Osteocyte (in vitro differentiated cells): ENCODE measurements at regions not wholly inside any gene's neighbourhood (a gene's known extent, or its start where the extent isn't known, plus 50 kb on each side); places are given as distances from the start of the nearest gene placed in this dataset.

Source experiments
- DNase-seq: peaks from one replicate; pipeline ENCODE4 v3.0.0; 2021; ENCODE audit warnings: mixed read lengths; ENCODE audit not compliant: unreplicated experiment; ENCODE audit errors: extremely low spot score
- H3K27ac Mint-ChIP-seq: one replicate; pipeline ENCODE4 v1.8.0; 2021; ENCODE audit warnings: mild to moderate bottlenecking, mixed read lengths; ENCODE audit not compliant: unreplicated experiment
- H3K27me3 Mint-ChIP-seq: one replicate; pipeline ENCODE4 v1.8.0; 2021; ENCODE audit warnings: mixed read lengths; ENCODE audit not compliant: unreplicated experiment
- H3K36me3 Mint-ChIP-seq: one replicate; pipeline ENCODE4 v1.8.0; 2021; ENCODE audit warnings: mixed read lengths; ENCODE audit not compliant: unreplicated experiment
- H3K4me1 Mint-ChIP-seq: one replicate; pipeline ENCODE4 v1.8.0; 2021; ENCODE audit warnings: mixed read lengths; ENCODE audit not compliant: unreplicated experiment
- H3K4me3 Mint-ChIP-seq: one replicate; pipeline ENCODE4 v1.8.0; 2021; ENCODE audit warnings: mild to moderate bottlenecking, moderate library complexity, mixed read lengths; ENCODE audit not compliant: unreplicated experiment
- H3K9me3 Mint-ChIP-seq: one replicate; pipeline ENCODE4 v1.8.0; 2021; ENCODE audit warnings: mixed read lengths; ENCODE audit not compliant: unreplicated experiment
- TF ChIP-seq, protein P1 (sequence below): fragments of 200-600 bp; sonication (generic); IDR thresholded peaks from 2 replicates; pipeline ENCODE4 v1.5.0; 2021; ENCODE audit warnings: antibody characterized with exemption, mild to moderate bottlenecking, moderate library complexity

DNA sequence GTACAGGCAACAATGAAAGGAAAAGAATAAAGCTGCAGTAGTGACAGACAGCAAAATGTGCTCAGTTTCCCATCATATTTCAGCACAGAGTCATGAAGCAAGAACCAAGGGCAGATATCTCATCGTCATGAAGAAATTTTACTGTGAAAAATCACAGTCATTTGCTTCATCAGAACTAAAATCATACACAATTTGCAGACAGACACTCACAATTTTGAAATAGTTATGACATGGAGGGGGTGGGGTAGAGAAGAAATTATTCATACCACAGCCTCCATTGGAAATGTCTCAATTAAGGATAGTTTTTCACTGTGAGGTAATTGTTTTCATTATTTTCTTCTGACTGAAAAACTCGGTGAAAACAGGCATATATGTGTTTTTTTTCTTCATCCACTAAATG, 78.8 kb upstream of the CNTN3 start:
- TF ChIP-seq, protein P1, sequence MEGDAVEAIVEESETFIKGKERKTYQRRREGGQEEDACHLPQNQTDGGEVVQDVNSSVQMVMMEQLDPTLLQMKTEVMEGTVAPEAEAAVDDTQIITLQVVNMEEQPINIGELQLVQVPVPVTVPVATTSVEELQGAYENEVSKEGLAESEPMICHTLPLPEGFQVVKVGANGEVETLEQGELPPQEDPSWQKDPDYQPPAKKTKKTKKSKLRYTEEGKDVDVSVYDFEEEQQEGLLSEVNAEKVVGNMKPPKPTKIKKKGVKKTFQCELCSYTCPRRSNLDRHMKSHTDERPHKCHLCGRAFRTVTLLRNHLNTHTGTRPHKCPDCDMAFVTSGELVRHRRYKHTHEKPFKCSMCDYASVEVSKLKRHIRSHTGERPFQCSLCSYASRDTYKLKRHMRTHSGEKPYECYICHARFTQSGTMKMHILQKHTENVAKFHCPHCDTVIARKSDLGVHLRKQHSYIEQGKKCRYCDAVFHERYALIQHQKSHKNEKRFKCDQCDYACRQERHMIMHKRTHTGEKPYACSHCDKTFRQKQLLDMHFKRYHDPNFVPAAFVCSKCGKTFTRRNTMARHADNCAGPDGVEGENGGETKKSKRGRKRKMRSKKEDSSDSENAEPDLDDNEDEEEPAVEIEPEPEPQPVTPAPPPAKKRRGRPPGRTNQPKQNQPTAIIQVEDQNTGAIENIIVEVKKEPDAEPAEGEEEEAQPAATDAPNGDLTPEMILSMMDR = no peak
- no peak overlapping the region for H3K4me3 Mint-ChIP-seq
- no peak overlapping the region for H3K27ac Mint-ChIP-seq
- H3K27me3 Mint-ChIP-seq = no peaks in the 10 kb centered on the region
- no peaks in the 10 kb centered on the region for H3K36me3 Mint-ChIP-seq
- no peaks in the 10 kb centered on the region for H3K4me1 Mint-ChIP-seq
- H3K9me3 Mint-ChIP-seq = no peaks in the 10 kb centered on the region
- DNase-seq = no peak

GRCh38 chr3:74691946-74692345, 77.5 kb upstream of the CNTN3 start:
- Mint-ChIP-seq H3K27ac (no peak overlapping the region), H3K4me3 (no peak overlapping the region), H3K4me1 (no peaks in the 10 kb centered on the region), H3K36me3 (no peaks in the 10 kb centered on the region), H3K27me3 (no peaks in the 10 kb centered on the region), H3K9me3 (no peaks in the 10 kb centered on the region)
- TF ChIP-seq, protein P1 = no peak
- DNase-seq = no peak

DNA sequence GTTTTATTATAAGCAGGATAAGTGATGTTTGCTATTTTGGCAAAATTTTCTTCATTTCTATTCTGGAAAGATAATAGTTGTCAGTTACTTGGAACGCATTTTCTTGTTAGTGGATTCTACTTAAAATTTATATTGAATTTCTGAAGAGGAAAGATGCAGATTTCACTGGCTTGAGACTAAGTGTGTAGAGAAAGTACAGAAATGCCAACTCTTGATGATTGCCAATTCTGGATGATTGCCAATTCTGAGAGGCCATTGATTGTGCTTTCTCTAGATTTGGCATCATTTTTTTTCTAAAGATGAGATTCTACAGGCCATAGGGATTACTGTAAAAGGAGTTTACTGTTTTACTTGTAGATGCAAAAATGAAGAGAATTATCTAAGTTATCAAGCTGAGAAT, 58.9 kb upstream of the CNTN3 start:
- H3K9me3 Mint-ChIP-seq = no peaks in the 10 kb centered on the region
- H3K4me3 Mint-ChIP-seq = no peak overlapping the region
- TF ChIP-seq, protein P1 = no peak
- no peaks in the 10 kb centered on the region for H3K4me1 Mint-ChIP-seq
- no peak overlapping the region for H3K27ac Mint-ChIP-seq
- DNase-seq = no peak
- no peaks in the 10 kb centered on the region for H3K36me3 Mint-ChIP-seq
- peaks cover 2% of the 10 kb centered on the region for H3K27me3 Mint-ChIP-seq

GRCh38 chr3:74664606-74665005, 50.1 kb upstream of the CNTN3 start:
- Mint-ChIP-seq H3K9me3 (peaks cover 12% of the 10 kb centered on the region), H3K27ac (no peak overlapping the region), H3K4me3 (no peak overlapping the region), H3K4me1 (no peaks in the 10 kb centered on the region), H3K36me3 (no peaks in the 10 kb centered on the region), H3K27me3 (peaks cover 3% of the 10 kb centered on the region)
- DNase-seq = no peak
- TF ChIP-seq, protein P1 = no peak
